Esophagus squamous epithelium (tissue), 4 donors: ENCODE measurements at regions not wholly inside any gene's neighbourhood (a gene's known extent, or its start where the extent isn't known, plus 50 kb on each side); places are given as distances from the start of the nearest gene placed in this dataset.

Experiments used
- POLR2A ChIP-seq, 4 donors: fragments of 450-650 bp; IDR thresholded peaks; one replicate each; pipeline ENCODE4 v1.6.1; 2017; ENCODE audit warnings: antibody characterized with exemption in 4 of 4, mild to moderate bottlenecking in 4 of 4, moderate library complexity in 3 of 4
- TF ChIP-seq, protein P1 (sequence below), 6 experiments: fragments of 450-650 bp in 4 of 6; fragments of 200-600 bp in 2 of 6; sonication (generic) in 2 of 6; IDR thresholded peaks; one replicate each; pipeline ENCODE4 v1.5.1; 2016 to 2019; ENCODE audit warnings: antibody characterized with exemption in 6 of 6, mild to moderate bottlenecking in 4 of 6, moderate library complexity in 4 of 6

DNA sequence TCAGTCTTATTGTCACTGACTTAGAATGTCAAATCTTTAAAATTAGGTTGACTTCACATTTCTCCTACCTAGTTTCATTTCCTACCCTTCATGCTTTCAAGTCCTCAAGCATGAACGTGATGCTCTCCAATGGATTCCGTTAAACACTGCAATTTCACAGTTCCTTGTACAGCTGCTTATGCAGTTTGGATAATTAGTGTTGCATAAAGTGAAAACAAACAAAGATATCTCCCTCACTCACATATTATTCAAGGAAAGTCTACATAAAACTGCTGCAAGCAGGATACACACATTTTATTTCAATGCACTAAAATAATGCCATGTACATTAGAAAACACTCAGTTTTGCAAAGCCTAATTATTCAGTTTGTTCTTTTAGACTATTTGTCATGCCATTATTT, 214.0 kb downstream of the CRPPA start:
- TF ChIP-seq, protein P1, sequence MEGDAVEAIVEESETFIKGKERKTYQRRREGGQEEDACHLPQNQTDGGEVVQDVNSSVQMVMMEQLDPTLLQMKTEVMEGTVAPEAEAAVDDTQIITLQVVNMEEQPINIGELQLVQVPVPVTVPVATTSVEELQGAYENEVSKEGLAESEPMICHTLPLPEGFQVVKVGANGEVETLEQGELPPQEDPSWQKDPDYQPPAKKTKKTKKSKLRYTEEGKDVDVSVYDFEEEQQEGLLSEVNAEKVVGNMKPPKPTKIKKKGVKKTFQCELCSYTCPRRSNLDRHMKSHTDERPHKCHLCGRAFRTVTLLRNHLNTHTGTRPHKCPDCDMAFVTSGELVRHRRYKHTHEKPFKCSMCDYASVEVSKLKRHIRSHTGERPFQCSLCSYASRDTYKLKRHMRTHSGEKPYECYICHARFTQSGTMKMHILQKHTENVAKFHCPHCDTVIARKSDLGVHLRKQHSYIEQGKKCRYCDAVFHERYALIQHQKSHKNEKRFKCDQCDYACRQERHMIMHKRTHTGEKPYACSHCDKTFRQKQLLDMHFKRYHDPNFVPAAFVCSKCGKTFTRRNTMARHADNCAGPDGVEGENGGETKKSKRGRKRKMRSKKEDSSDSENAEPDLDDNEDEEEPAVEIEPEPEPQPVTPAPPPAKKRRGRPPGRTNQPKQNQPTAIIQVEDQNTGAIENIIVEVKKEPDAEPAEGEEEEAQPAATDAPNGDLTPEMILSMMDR (IDR thresholded peaks at IDR 0.05): no peak
- no peak for TF ChIP-seq POLR2A (IDR thresholded peaks at IDR 0.05)
